ENCODE measurements at regions not wholly inside any gene's neighbourhood (a gene's known extent, or its start where the extent isn't known, plus 50 kb on each side); places are given as distances from the start of the nearest gene placed in this dataset.
"Not testable (repeated sequence)": the region's sequence is repeated elsewhere in the genome, so short reads cannot be mapped to it uniquely, and the experiment has no call there.

GRCh38 chr12:9473638-9474037 lies 134.1 kb downstream of the KLRB1 start:
- H3K27me3 Mint-ChIP-seq; H3K9me3 Mint-ChIP-seq; DNase-seq (ENCODE audit: extremely low spot score, unreplicated experiment); H3K27ac Mint-ChIP-seq; H3K4me3 Mint-ChIP-seq; H3K4me1 Mint-ChIP-seq (ENCODE audit: unreplicated experiment); H3K36me3 Mint-ChIP-seq: not testable (repeated sequence)

GRCh38 chr12:9471501-9471900 lies 136.2 kb downstream of the KLRB1 start:
- not testable (repeated sequence) for H3K4me1 Mint-ChIP-seq (ENCODE audit: unreplicated experiment); H3K27me3 Mint-ChIP-seq; H3K27ac Mint-ChIP-seq; H3K36me3 Mint-ChIP-seq; DNase-seq (ENCODE audit: extremely low spot score, unreplicated experiment); H3K4me3 Mint-ChIP-seq; H3K9me3 Mint-ChIP-seq

DNA sequence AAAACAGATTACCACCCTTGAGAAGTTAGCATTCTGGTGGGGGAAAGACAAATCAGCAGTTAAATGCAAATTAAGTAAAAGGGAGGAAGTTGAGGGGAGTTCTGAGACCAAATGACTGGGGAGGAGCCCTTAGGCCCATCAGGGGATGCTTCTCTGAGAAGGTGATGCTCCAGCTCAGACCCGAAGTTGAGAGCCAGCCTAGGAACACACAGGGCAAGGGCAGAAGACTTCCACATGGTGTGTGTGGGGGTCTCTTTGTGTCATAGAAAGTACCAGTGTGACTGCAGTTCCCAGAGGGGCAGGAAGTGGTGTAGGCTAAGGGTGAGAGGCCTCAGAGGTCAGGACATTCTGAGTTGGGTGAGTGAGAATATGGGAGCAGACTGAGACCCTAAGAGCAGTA lies 137.3 kb downstream of the KLRB1 start:
- H3K4me1 Mint-ChIP-seq (ENCODE audit: unreplicated experiment); H3K4me3 Mint-ChIP-seq; H3K36me3 Mint-ChIP-seq; DNase-seq (ENCODE audit: extremely low spot score, unreplicated experiment); H3K27me3 Mint-ChIP-seq; H3K27ac Mint-ChIP-seq; H3K9me3 Mint-ChIP-seq: not testable (repeated sequence)

DNA sequence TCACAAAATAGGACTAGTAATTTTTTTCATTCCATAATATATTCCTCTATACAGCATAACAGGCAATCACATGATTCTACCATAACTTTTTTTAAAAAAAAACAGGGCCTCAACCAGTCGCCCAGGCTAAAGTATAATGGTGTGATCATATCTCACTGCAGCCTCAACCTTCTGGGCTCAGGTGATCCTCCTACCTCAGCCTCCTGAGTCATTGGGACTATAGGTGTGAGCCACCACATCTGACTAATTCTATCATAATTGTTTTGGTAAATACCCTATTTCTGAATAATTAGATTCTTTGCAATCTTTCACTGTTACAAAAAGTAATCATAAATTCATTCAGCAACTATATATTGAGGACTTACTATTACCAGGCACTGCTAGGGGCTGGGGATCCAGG lies 137.8 kb downstream of the KLRB1 start:
- H3K4me3 Mint-ChIP-seq; H3K36me3 Mint-ChIP-seq; H3K27ac Mint-ChIP-seq; H3K4me1 Mint-ChIP-seq (ENCODE audit: unreplicated experiment); DNase-seq (ENCODE audit: extremely low spot score, unreplicated experiment); H3K27me3 Mint-ChIP-seq; H3K9me3 Mint-ChIP-seq: not testable (repeated sequence)

GRCh38 chr12:9469463-9469862 lies 138.3 kb downstream of the KLRB1 start:
- H3K36me3 Mint-ChIP-seq; H3K27ac Mint-ChIP-seq; H3K9me3 Mint-ChIP-seq; H3K4me3 Mint-ChIP-seq; H3K4me1 Mint-ChIP-seq (ENCODE audit: unreplicated experiment); H3K27me3 Mint-ChIP-seq; DNase-seq (ENCODE audit: extremely low spot score, unreplicated experiment): not testable (repeated sequence)

GRCh38 chr12:9468998-9469397 lies 138.7 kb downstream of the KLRB1 start:
- H3K36me3 Mint-ChIP-seq: peaks cover 11% of the 10 kb centered on the region
- not testable (repeated sequence) for H3K27me3 Mint-ChIP-seq; H3K27ac Mint-ChIP-seq; H3K4me3 Mint-ChIP-seq; H3K9me3 Mint-ChIP-seq; DNase-seq (ENCODE audit: extremely low spot score, unreplicated experiment); H3K4me1 Mint-ChIP-seq (ENCODE audit: unreplicated experiment)
- TF ChIP-seq, protein P1, sequence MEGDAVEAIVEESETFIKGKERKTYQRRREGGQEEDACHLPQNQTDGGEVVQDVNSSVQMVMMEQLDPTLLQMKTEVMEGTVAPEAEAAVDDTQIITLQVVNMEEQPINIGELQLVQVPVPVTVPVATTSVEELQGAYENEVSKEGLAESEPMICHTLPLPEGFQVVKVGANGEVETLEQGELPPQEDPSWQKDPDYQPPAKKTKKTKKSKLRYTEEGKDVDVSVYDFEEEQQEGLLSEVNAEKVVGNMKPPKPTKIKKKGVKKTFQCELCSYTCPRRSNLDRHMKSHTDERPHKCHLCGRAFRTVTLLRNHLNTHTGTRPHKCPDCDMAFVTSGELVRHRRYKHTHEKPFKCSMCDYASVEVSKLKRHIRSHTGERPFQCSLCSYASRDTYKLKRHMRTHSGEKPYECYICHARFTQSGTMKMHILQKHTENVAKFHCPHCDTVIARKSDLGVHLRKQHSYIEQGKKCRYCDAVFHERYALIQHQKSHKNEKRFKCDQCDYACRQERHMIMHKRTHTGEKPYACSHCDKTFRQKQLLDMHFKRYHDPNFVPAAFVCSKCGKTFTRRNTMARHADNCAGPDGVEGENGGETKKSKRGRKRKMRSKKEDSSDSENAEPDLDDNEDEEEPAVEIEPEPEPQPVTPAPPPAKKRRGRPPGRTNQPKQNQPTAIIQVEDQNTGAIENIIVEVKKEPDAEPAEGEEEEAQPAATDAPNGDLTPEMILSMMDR (conservative IDR thresholded peaks at IDR 0.05): peak; percentile 73

- TF ChIP-seq, protein P1 (conservative IDR thresholded peaks at IDR 0.05): peak; percentile 21
- H3K27me3 Mint-ChIP-seq; H3K4me3 Mint-ChIP-seq; H3K9me3 Mint-ChIP-seq; DNase-seq (ENCODE audit: extremely low spot score, unreplicated experiment); H3K27ac Mint-ChIP-seq; H3K4me1 Mint-ChIP-seq (ENCODE audit: unreplicated experiment): not testable (repeated sequence)
- peaks cover 11% of the 10 kb centered on the region for H3K36me3 Mint-ChIP-seq
Measured at GRCh38 chr12:9468144-9468543, 139.6 kb downstream of the KLRB1 start.

DNA sequence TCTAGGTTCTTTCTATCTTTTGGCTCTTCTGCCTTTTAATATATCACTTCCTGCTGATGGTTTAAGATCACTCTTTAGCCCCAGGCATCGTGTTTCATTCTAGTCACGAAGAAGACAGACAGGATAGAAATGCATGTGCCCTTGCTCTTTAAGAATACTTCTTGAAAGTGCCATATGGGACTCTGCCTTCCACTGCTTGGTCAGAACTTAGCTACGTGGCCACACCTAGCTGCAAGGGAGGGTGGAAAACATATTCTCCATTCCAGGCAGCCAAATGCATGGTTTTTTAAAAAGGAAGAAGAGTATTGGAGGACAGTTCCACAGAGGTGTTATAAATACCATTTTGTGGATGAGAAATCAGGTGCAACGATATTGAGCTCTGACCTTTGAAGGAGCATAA lies 143.3 kb downstream of the KLRB1 start:
- DNase-seq (ENCODE audit: extremely low spot score, unreplicated experiment): no peak
- Mint-ChIP-seq H3K4me1 (ENCODE audit: unreplicated experiment) (peaks cover 4% of the 10 kb centered on the region), H3K27me3 (peaks cover 5% of the 10 kb centered on the region), H3K4me3 (no peak overlapping the region), H3K27ac (peak overlapping the region; percentile 79), H3K9me3 (peaks cover 7% of the 10 kb centered on the region), H3K36me3 (peaks cover 6% of the 10 kb centered on the region)
- TF ChIP-seq, protein P1 (conservative IDR thresholded peaks at IDR 0.05): no peak

DNA sequence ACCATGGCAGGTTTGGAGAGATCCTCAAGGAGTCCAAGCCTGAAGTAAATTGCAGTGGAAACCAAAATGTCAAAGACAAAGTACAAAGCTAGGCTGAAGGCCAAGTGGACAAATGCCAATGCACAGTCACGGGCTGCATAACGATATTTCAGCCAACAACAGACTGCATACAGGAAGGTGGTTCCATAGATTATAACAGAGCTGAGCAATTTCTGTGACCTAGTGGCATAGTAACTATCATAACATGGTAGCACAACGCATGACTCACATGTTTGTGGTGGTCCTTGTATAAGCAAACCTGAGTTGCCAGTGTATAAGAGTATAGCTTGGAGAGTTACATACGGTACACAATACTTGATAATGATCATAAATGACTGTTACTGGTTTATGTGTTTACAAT lies 152.2 kb downstream of the KLRB1 start:
- H3K4me3 Mint-ChIP-seq; H3K27me3 Mint-ChIP-seq; H3K36me3 Mint-ChIP-seq; H3K4me1 Mint-ChIP-seq (ENCODE audit: unreplicated experiment); H3K27ac Mint-ChIP-seq; DNase-seq (ENCODE audit: extremely low spot score, unreplicated experiment); H3K9me3 Mint-ChIP-seq: not testable (repeated sequence)

- H3K36me3 Mint-ChIP-seq; H3K4me3 Mint-ChIP-seq; H3K27ac Mint-ChIP-seq; H3K27me3 Mint-ChIP-seq; H3K4me1 Mint-ChIP-seq (ENCODE audit: unreplicated experiment); DNase-seq (ENCODE audit: extremely low spot score, unreplicated experiment); H3K9me3 Mint-ChIP-seq: not testable (repeated sequence)
Measured at GRCh38 chr12:9454021-9454420, 153.7 kb downstream of the KLRB1 start.

GRCh38 chr12:9450127-9450567 lies 157.6 kb downstream of the KLRB1 start:
- not testable (repeated sequence) for H3K4me1 Mint-ChIP-seq (ENCODE audit: unreplicated experiment); H3K27me3 Mint-ChIP-seq; H3K27ac Mint-ChIP-seq; DNase-seq (ENCODE audit: extremely low spot score, unreplicated experiment); H3K9me3 Mint-ChIP-seq; H3K36me3 Mint-ChIP-seq
- peak overlapping the region; percentile 55 for H3K4me3 Mint-ChIP-seq

- H3K4me1 Mint-ChIP-seq (ENCODE audit: unreplicated experiment); H3K27me3 Mint-ChIP-seq: not testable (repeated sequence)
- peak overlapping the region; percentile 99 for H3K4me3 Mint-ChIP-seq
Measured at GRCh38 chr12:9449657-9450126, 158.0 kb downstream of the KLRB1 start.

More at GRCh38 chr12:9449657-9450126, 158.0 kb downstream of the KLRB1 start:
- not testable (repeated sequence) for DNase-seq (ENCODE audit: extremely low spot score, unreplicated experiment); H3K9me3 Mint-ChIP-seq; H3K36me3 Mint-ChIP-seq; H3K27ac Mint-ChIP-seq

All from type B pancreatic cell (in vitro differentiated cells).